ENCODE measurements at regions not wholly inside any gene's neighbourhood (a gene's known extent, or its start where the extent isn't known, plus 50 kb on each side); places are given as distances from the start of the nearest gene placed in this dataset.
A peak's percentile ranks its signal among the peaks of the same experiment; 100 is the strongest.

- no peak for DNase-seq
These were observed 195.0 kb downstream of the ZNF326 start for GRCh38 chr1:90189889-90190288.

GRCh38 chr1:90187323-90187585 is 192.3 kb downstream of the ZNF326 start:
- no peak for DNase-seq

GRCh38 chr1:90186506-90187322 is 191.8 kb downstream of the ZNF326 start:
- no peak for DNase-seq

GRCh38 chr1:90176530-90176929 is 181.6 kb downstream of the ZNF326 start:
- no peak for DNase-seq

- DNase-seq: no peak
These were observed 180.7 kb downstream of the ZNF326 start for GRCh38 chr1:90175490-90176167.

- no peak for DNase-seq
These were observed 179.3 kb downstream of the ZNF326 start for GRCh38 chr1:90174246-90174645.

GRCh38 chr1:90162216-90162615 is 167.3 kb downstream of the ZNF326 start:
- DNase-seq: no peak

GRCh38 chr1:90161625-90162024 is 166.7 kb downstream of the ZNF326 start:
- DNase-seq: no peak

GRCh38 chr1:90155721-90156487 is 161.0 kb downstream of the ZNF326 start:
- DNase-seq: no peak

GRCh38 chr1:90154711-90155110 is 159.8 kb downstream of the ZNF326 start:
- DNase-seq: no peak

GRCh38 chr1:90149101-90149500 is 154.2 kb downstream of the ZNF326 start:
- DNase-seq: no peak

GRCh38 chr1:90147093-90147492 is 152.2 kb downstream of the ZNF326 start:
- DNase-seq: no peak

GRCh38 chr1:90144820-90145219 is 149.9 kb downstream of the ZNF326 start:
- DNase-seq: no peak

GRCh38 chr1:90143591-90143990 is 148.7 kb downstream of the ZNF326 start:
- DNase-seq: no peak

- no peak for DNase-seq
These were observed 147.8 kb downstream of the ZNF326 start for GRCh38 chr1:90142697-90143096.

GRCh38 chr1:90139837-90140236 is 144.9 kb downstream of the ZNF326 start:
- DNase-seq: no peak

GRCh38 chr1:90135286-90135685 is 140.4 kb downstream of the ZNF326 start:
- DNase-seq: no peak

GRCh38 chr1:90134175-90134955 is 139.5 kb downstream of the ZNF326 start:
- no peak for DNase-seq

GRCh38 chr1:90133133-90133532 is 138.2 kb downstream of the ZNF326 start:
- peak; percentile 19 for DNase-seq

- no peak for DNase-seq
These were observed 137.4 kb downstream of the ZNF326 start for GRCh38 chr1:90132306-90132705.

GRCh38 chr1:90127288-90127953 is 132.5 kb downstream of the ZNF326 start:
- no peak for DNase-seq

- DNase-seq: no peak
These were observed 131.9 kb downstream of the ZNF326 start for GRCh38 chr1:90126834-90127233.

Data from HCEC 1CT (cell line).